HCT116 (cell line): ENCODE measurements at regions not wholly inside any gene's neighbourhood (a gene's known extent, or its start where the extent isn't known, plus 50 kb on each side); places are given as distances from the start of the nearest gene placed in this dataset.

Source experiments
- ATAC-seq: fragments of 200-7000 bp; cut with Tn5 transposase; 2 replicates; pipeline ENCODE4 v1.9.1; 2020; ENCODE audit warnings: mild to moderate bottlenecking, moderate library complexity
- BruUV-seq: library from RNA; stranded (reverse); fragments of 400-500 nt; replicated peaks from 2 replicates; lab custom pipeline; 2021; lab: Mats Ljungman, UMichigan
- CTCF ChIA-PET: fragments of 300-600 bp; sonication (Branson Sonifier 250); formaldehyde crosslinking; loops from one replicate; lab custom pipeline; 2021; ENCODE audit warnings: antibody characterized with exemption; lab: Charles Lee
- POLR2A ChIA-PET: fragments of 300-600, 350-600 bp; sonication (Branson Sonifier 250); formaldehyde crosslinking; loops from one replicate; lab custom pipeline; 2021; ENCODE audit warnings: antibody characterized with exemption; lab: Charles Lee
- RAD21 ChIA-PET, 2 experiments: fragments of 300-600 bp; sonication (Branson Sonifier 250); formaldehyde crosslinking; loops; one replicate each; lab custom pipeline; 2023; ENCODE audit warnings: low total read pairs in 2 of 2; ENCODE audit not compliant: uncharacterized antibody in 2 of 2, unreplicated experiment in 2 of 2, low non-redundant PET in 1 of 2; lab: Charles Lee
- DNase-seq: peaks from one replicate; pipeline ENCODE4 v3.0.0-alpha.2; 2010; ENCODE audit warnings: low read depth, low spot score
- H2AFZ ChIP-seq: fragments of 200-600 bp; shearing (Covaris generic), sonication (generic); 2 replicates; pipeline ENCODE4 v1.6.1; 2017; ENCODE audit warnings: low read depth, mixed run types, mixed read lengths, antibody characterized with exemption, low read length; ENCODE audit not compliant: poor library complexity, severe bottlenecking
- H3K27ac ChIP-seq: 2 replicates; pipeline ENCODE4 v1.5.1; 2012; ENCODE audit warnings: low read depth, low read length
- H3K27me3 ChIP-seq: fragments of 200-600 bp; sonication (generic); 2 replicates; pipeline ENCODE4 v1.6.1; 2016; ENCODE audit warnings: mixed run types, low read length, mixed read lengths; ENCODE audit not compliant: insufficient read depth
- H3K36me3 ChIP-seq, 2 experiments: fragments of 200-500 bp in 1 of 2; fragments of 200-600 bp in 1 of 2; sonication (Bioruptor generic) in 1 of 2; sonication (generic) in 1 of 2; 2 replicates each; pipeline versions ENCODE4 v1.5.1 to v1.6.1; 2014 to 2016; ENCODE audit warnings: low read length in 2 of 2, inconsistent platforms in 1 of 2, mixed read lengths in 1 of 2, mixed run types in 1 of 2; ENCODE audit not compliant: insufficient read depth in 2 of 2, control insufficient read depth in 1 of 2
- H3K4me1 ChIP-seq, 2 experiments: fragments of 200-600 bp in 1 of 2; sonication (generic) in 1 of 2; 2 replicates each; pipeline versions ENCODE4 v1.5.1 to v1.6.1; 2012 to 2017; ENCODE audit warnings: low read length in 2 of 2, inconsistent platforms in 1 of 2, mild to moderate bottlenecking in 1 of 2, mixed read lengths in 1 of 2, mixed run types in 1 of 2, moderate library complexity in 1 of 2; ENCODE audit not compliant: insufficient read depth in 2 of 2, control insufficient read depth in 1 of 2
- H3K4me2 ChIP-seq: fragments of 200-600 bp; sonication (generic); 2 replicates; pipeline ENCODE4 v1.6.1; 2017; ENCODE audit warnings: mixed run types, low read length, mixed read lengths
- H3K4me3 ChIP-seq, 2 experiments: fragments of 200-600 bp in 1 of 2; sonication (generic) in 1 of 2; replicated peaks in 1 of 2; 2 replicates each; pipeline ENCODE4 v1.5.1; 2011 to 2016; ENCODE audit warnings: low read length in 2 of 2, control low read depth in 1 of 2, low read depth in 1 of 2, mild to moderate bottlenecking in 1 of 2, mixed read lengths in 1 of 2, mixed run types in 1 of 2
- H3K79me2 ChIP-seq: fragments of 200-600 bp; sonication (generic); 2 replicates; pipeline ENCODE4 v1.6.1; 2017; ENCODE audit warnings: mild to moderate bottlenecking, mixed run types, low read length, moderate library complexity, mixed read lengths; ENCODE audit not compliant: insufficient read depth
- H3K9ac ChIP-seq: fragments of 200-600 bp; sonication (generic); 2 replicates; pipeline ENCODE4 v1.6.1; 2016; ENCODE audit warnings: low read length, mixed read lengths
- H3K9me2 ChIP-seq: fragments of 200-600 bp; sonication (generic), shearing (Covaris generic); 2 replicates; pipeline ENCODE4 v1.6.1; 2017; ENCODE audit warnings: mixed run types, mild to moderate bottlenecking, moderate library complexity; ENCODE audit not compliant: insufficient read depth
- H3K9me3 ChIP-seq, 2 experiments: fragments of 200-500 bp in 1 of 2; fragments of 200-600 bp in 1 of 2; sonication (Bioruptor generic) in 1 of 2; sonication (generic) in 1 of 2; 2 replicates each; pipeline ENCODE4 v1.6.1; 2014 to 2017; ENCODE audit warnings: low read length in 2 of 2, mixed read lengths in 2 of 2, inconsistent platforms in 1 of 2, low read depth in 1 of 2, mild to moderate bottlenecking in 1 of 2, mixed run types in 1 of 2, moderate library complexity in 1 of 2; ENCODE audit not compliant: control insufficient read depth in 1 of 2, insufficient read depth in 1 of 2
- H4K20me1 ChIP-seq: fragments of 200-600 bp; sonication (generic), shearing (Covaris generic); 2 replicates; pipeline ENCODE4 v1.6.1; 2017; ENCODE audit warnings: mixed run types, mild to moderate bottlenecking, moderate library complexity; ENCODE audit not compliant: insufficient read depth
- ATF3 ChIP-seq: IDR thresholded peaks from 2 replicates; pipeline ENCODE4 v1.6.1; 2012
- CBX3 ChIP-seq: IDR thresholded peaks from 2 replicates; pipeline ENCODE4 v1.6.1; 2012; ENCODE audit warnings: low read depth
- EGR1 ChIP-seq: IDR thresholded peaks from 2 replicates; pipeline ENCODE4 v1.6.1; 2012; ENCODE audit warnings: low read depth
- ELF1 ChIP-seq: IDR thresholded peaks from 2 replicates; pipeline ENCODE4 v1.6.1; 2012; ENCODE audit warnings: low read depth, borderline replicate concordance
- EZH2phosphoT487 ChIP-seq: fragments of 200-600 bp; IDR thresholded peaks from 2 replicates; pipeline ENCODE4 v1.6.1; 2018; ENCODE audit warnings: antibody characterized with exemption, borderline replicate concordance
- FOSL1 ChIP-seq: IDR thresholded peaks from 2 replicates; pipeline ENCODE4 v1.6.1; 2012; ENCODE audit warnings: low read depth
- JUND ChIP-seq: IDR thresholded peaks from 2 replicates; pipeline ENCODE4 v1.6.1; 2012
- MAX ChIP-seq: IDR thresholded peaks from 2 replicates; pipeline ENCODE4 v1.6.1; 2012
- POLR2A ChIP-seq: IDR thresholded peaks from 2 replicates; pipeline ENCODE4 v1.7.0; 2011; ENCODE audit warnings: borderline replicate concordance; ENCODE audit not compliant: insufficient read depth, insufficient read length; ENCODE audit errors: extremely low read depth
- POLR2AphosphoS5 ChIP-seq: IDR thresholded peaks from 2 replicates; pipeline ENCODE4 v1.6.1; 2011; ENCODE audit warnings: mild to moderate bottlenecking, low read depth, low read length, moderate library complexity
- RAD21 ChIP-seq: IDR thresholded peaks from 2 replicates; pipeline ENCODE4 v1.6.1; 2012; ENCODE audit warnings: low read depth, mild to moderate bottlenecking
- REST ChIP-seq: IDR thresholded peaks from 2 replicates; pipeline ENCODE4 v1.6.1; 2012; ENCODE audit warnings: low read depth
- SIN3A ChIP-seq: IDR thresholded peaks from 2 replicates; pipeline ENCODE4 v1.6.1; 2012; ENCODE audit warnings: low read depth
- SP1 ChIP-seq: IDR thresholded peaks from 2 replicates; pipeline ENCODE4 v1.6.1; 2012; ENCODE audit warnings: low read depth
- SRF ChIP-seq: IDR thresholded peaks from 2 replicates; pipeline ENCODE4 v1.6.1; 2012; ENCODE audit warnings: low read depth
- TCF7L2 ChIP-seq: IDR thresholded peaks from 2 replicates; pipeline ENCODE4 v1.7.0; 2011; ENCODE audit warnings: borderline replicate concordance, inconsistent platforms; ENCODE audit not compliant: insufficient read depth, insufficient read length; ENCODE audit errors: extremely low read depth
- ZFX ChIP-seq: fragments of 450-650 bp; IDR thresholded peaks from 2 replicates; pipeline ENCODE4 v1.6.1; 2017
- ZNF274 ChIP-seq: fragments of 200-500 bp; sonication (Bioruptor generic); IDR thresholded peaks from 2 replicates; pipeline ENCODE4 v1.6.1; 2014; ENCODE audit warnings: mild to moderate bottlenecking, low read depth, low read length, inconsistent platforms
- intact Hi-C: fragments of 100-400 bp; cut with micrococcal nuclease; formaldehyde crosslinking; loops from 2 replicates; pipeline ENCODE4 v1.10.0; 2022
- TF ChIP-seq, protein P1 (sequence below): IDR thresholded peaks from 2 replicates; pipeline ENCODE4 v1.6.1; 2011; ENCODE audit warnings: mild to moderate bottlenecking, low read length, moderate library complexity; ENCODE audit not compliant: insufficient replicate concordance; ENCODE audit errors: extremely low read depth
- TF ChIP-seq, protein P2 (sequence below), 3 experiments: fragments of 200-600 bp in 1 of 3; sonication (generic) in 1 of 3; IDR thresholded peaks in 2 of 3; conservative IDR thresholded peaks in 1 of 3; 2 replicates each; pipeline ENCODE4 v1.5.1; 2012 to 2017; ENCODE audit warnings: low read depth in 2 of 3, low read length in 2 of 3, antibody characterized with exemption in 1 of 3, borderline replicate concordance in 1 of 3, control low read depth in 1 of 3, mild to moderate bottlenecking in 1 of 3, mixed read lengths in 1 of 3, mixed run types in 1 of 3, moderate library complexity in 1 of 3; ENCODE audit not compliant: insufficient read depth in 1 of 3

DNA sequence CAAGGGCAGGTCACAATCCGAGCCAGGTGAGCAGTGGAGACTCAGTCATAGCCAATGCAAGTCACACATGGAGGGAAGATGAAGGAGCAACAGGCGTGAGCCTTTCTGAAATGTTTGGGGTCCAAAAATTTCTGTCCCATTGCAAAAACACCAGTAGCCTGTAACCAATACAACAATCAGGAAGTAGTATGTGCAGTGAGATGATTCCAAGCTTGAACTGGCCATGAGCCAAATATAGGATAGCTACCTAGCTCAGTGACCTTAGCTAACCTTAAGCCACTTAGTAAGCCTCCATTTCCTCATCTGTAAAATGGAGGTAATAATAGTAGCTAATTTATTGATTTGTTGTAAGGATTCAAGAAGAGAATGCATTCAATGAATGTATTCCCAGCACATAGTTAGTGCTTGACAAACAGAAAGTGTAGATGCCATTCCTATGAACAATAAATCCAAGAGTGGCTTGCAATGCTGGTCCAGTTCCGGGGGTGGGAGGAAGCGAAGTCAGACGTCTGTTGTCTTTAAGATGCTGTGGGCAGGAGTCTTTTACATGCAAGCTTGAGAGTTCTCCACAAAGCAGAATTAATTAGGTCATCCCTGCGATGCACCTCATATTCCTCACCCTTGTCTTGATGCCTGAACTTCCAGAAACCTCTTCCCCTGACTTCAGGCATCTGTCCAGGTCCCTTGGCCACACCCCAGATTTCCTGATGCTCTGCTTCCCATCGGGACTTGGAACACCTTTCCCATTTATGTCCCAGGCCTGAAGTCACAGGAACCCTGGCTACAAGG, 195.7 kb upstream of the UBL3 start:
- no peak for DNase-seq
- intact Hi-C loops = no loop called here

More for the DNA sequence above, 195.7 kb upstream of the UBL3 start:
- ChIA-PET CTCF (no interaction called here), POLR2A (no interaction called here), RAD21 (no interaction called here)
- Histone ChIP-seq H3K27ac (no peak overlapping the region), H3K4me1 (no peaks in the 10 kb centered on the region), H3K4me2 (no peak overlapping the region), H4K20me1 (no peaks in the 10 kb centered on the region), H2AFZ (no peak overlapping the region), H3K27me3 (no peaks in the 10 kb centered on the region; the same call in 1 of the 2 replicates), H3K79me2 (no peaks in the 10 kb centered on the region), H3K9ac (no peak overlapping the region), H3K36me3 (no peaks in the 10 kb centered on the region), H3K9me2 (no peaks in the 10 kb centered on the region), H3K4me3 (no peak overlapping the region), H3K9me3 (no peaks in the 10 kb centered on the region)
- ATAC-seq = no peak
- BruUV-seq = no TSS peak
- TF ChIP-seq EZH2phosphoT487 (no peak), SRF (no peak), REST (no peak), TCF7L2 (no peak), MAX (no peak), CBX3 (no peak), ATF3 (no peak), EGR1 (no peak), ZFX (no peak), RAD21 (no peak), POLR2AphosphoS5 (no peak), JUND (no peak), ZNF274 (no peak), SIN3A (no peak), FOSL1 (no peak), SP1 (no peak), ELF1 (no peak), POLR2A (no peak)
- TF ChIP-seq, protein P1, sequence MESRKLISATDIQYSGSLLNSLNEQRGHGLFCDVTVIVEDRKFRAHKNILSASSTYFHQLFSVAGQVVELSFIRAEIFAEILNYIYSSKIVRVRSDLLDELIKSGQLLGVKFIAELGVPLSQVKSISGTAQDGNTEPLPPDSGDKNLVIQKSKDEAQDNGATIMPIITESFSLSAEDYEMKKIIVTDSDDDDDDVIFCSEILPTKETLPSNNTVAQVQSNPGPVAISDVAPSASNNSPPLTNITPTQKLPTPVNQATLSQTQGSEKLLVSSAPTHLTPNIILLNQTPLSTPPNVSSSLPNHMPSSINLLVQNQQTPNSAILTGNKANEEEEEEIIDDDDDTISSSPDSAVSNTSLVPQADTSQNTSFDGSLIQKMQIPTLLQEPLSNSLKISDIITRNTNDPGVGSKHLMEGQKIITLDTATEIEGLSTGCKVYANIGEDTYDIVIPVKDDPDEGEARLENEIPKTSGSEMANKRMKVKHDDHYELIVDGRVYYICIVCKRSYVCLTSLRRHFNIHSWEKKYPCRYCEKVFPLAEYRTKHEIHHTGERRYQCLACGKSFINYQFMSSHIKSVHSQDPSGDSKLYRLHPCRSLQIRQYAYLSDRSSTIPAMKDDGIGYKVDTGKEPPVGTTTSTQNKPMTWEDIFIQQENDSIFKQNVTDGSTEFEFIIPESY = no peak
- TF ChIP-seq, protein P2, sequence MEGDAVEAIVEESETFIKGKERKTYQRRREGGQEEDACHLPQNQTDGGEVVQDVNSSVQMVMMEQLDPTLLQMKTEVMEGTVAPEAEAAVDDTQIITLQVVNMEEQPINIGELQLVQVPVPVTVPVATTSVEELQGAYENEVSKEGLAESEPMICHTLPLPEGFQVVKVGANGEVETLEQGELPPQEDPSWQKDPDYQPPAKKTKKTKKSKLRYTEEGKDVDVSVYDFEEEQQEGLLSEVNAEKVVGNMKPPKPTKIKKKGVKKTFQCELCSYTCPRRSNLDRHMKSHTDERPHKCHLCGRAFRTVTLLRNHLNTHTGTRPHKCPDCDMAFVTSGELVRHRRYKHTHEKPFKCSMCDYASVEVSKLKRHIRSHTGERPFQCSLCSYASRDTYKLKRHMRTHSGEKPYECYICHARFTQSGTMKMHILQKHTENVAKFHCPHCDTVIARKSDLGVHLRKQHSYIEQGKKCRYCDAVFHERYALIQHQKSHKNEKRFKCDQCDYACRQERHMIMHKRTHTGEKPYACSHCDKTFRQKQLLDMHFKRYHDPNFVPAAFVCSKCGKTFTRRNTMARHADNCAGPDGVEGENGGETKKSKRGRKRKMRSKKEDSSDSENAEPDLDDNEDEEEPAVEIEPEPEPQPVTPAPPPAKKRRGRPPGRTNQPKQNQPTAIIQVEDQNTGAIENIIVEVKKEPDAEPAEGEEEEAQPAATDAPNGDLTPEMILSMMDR (IDR thresholded peaks at IDR 0.05 in 2 of 3, conservative IDR thresholded peaks at IDR 0.05 in 1 of 3; ENCODE audit: borderline replicate concordance in 1 of 3, insufficient read depth in 1 of 3, low read depth in 2 of 3, low read length in 2 of 3) = no peak
